Uterus (tissue), 3 donors: ENCODE measurements at regions not wholly inside any gene's neighbourhood (a gene's known extent, or its start where the extent isn't known, plus 50 kb on each side); places are given as distances from the start of the nearest gene placed in this dataset.

ENCODE experiments used
- DNase-seq, 2 donors: peaks; one replicate each; pipeline ENCODE4 v3.0.0-alpha.2; 2019 to 2020
- H3K27ac ChIP-seq, 2 donors: fragments of 200-600 bp; sonication (generic); 1 replicate in 1 of 2; 2 replicates in 1 of 2; pipeline ENCODE4 v1.5.1; 2016 to 2018
- H3K27me3 ChIP-seq, 2 donors: fragments of 200-600 bp; sonication (generic); one replicate each; pipeline ENCODE4 v1.5.1; 2018 to 2019; ENCODE audit warnings: control low read depth in 1 of 2
- H3K36me3 ChIP-seq, 2 donors: fragments of 200-600 bp; sonication (generic); one replicate each; pipeline ENCODE4 v1.5.1; 2019; ENCODE audit warnings: control low read depth in 1 of 2
- H3K4me1 ChIP-seq, 2 donors: fragments of 200-600 bp; sonication (generic); one replicate each; pipeline ENCODE4 v1.5.1; 2018 to 2019; ENCODE audit warnings: control low read depth in 1 of 2
- H3K4me3 ChIP-seq, 2 donors: fragments of 200-600 bp; sonication (generic); 1 replicate in 1 of 2; 2 replicates in 1 of 2; pipeline ENCODE4 v1.5.1; 2018 to 2019; ENCODE audit warnings: mild to moderate bottlenecking in 1 of 2
- H3K9me3 ChIP-seq, 2 donors: fragments of 200-600 bp; sonication (generic); one replicate each; pipeline ENCODE4 v1.5.1; 2019; ENCODE audit warnings: control low read depth in 1 of 2
- CTCF ChIP-seq, 4 experiments: fragments of 200-600 bp in 2 of 4; fragments of 450-650 bp in 2 of 4; sonication (generic) in 2 of 4; IDR thresholded peaks; one replicate each; pipeline ENCODE4 v1.5.1; 2016 to 2019; ENCODE audit warnings: antibody characterized with exemption in 4 of 4, mild to moderate bottlenecking in 2 of 4, moderate library complexity in 1 of 4
- POLR2A ChIP-seq, 2 donors: fragments of 450-650 bp; IDR thresholded peaks; one replicate each; pipeline ENCODE4 v1.6.1; 2016; ENCODE audit warnings: antibody characterized with exemption in 2 of 2, mild to moderate bottlenecking in 1 of 2, moderate library complexity in 1 of 2
- intact Hi-C: fragments of 100-400 bp; cut with DNase I; formaldehyde crosslinking; loops from one replicate; pipeline ENCODE4 v1.15.1; 2023; ENCODE audit warnings: low total_unique reads
- donor health status: DM: yes; HTN: yes; CAD: no.

GRCh38 chrX:68895341-68895755 is 66.5 kb downstream of the EFNB1 start:
- Histone ChIP-seq H3K4me3 (peak overlapping the region in 1 of 2 donors; percentile 14), H3K9me3 (no peaks in the 10 kb centered on the region), H3K4me1 (no peaks in the 10 kb centered on the region), H3K27me3 (no peaks in the 10 kb centered on the region), H3K36me3 (no peaks in the 10 kb centered on the region), H3K27ac (peak overlapping the region; percentile 80 to 81)
- intact Hi-C loops: no loop called here
- TF ChIP-seq POLR2A (IDR thresholded peaks at IDR 0.05) (no peak), CTCF (IDR thresholded peaks at IDR 0.05) (no peak)
- peak in 1 of 2 donors; percentile 70 for DNase-seq

GRCh38 chrX:68894513-68895340 is 65.9 kb downstream of the EFNB1 start:
- TF ChIP-seq CTCF (IDR thresholded peaks at IDR 0.05) (no peak), POLR2A (IDR thresholded peaks at IDR 0.05) (no peak)
- Histone ChIP-seq H3K4me1 (no peaks in the 10 kb centered on the region), H3K4me3 (peak overlapping the region in 1 of 2 donors; percentile 14), H3K27me3 (no peaks in the 10 kb centered on the region), H3K36me3 (no peaks in the 10 kb centered on the region), H3K9me3 (no peaks in the 10 kb centered on the region), H3K27ac (peak overlapping the region; percentile 80 to 81)
- DNase-seq: peak; percentile 46 to 69
- intact Hi-C loops: no loop called here

- TF ChIP-seq POLR2A (IDR thresholded peaks at IDR 0.05) (no peak), CTCF (IDR thresholded peaks at IDR 0.05) (no peak)
- peak overlapping the region in 1 of 2 donors; percentile 14 for H3K4me3 ChIP-seq
- H3K36me3 ChIP-seq: no peaks in the 10 kb centered on the region
- intact Hi-C loops: no loop called here
- no peaks in the 10 kb centered on the region for H3K4me1 ChIP-seq
- DNase-seq: peak in 1 of 2 donors; percentile 20
- H3K9me3 ChIP-seq: no peaks in the 10 kb centered on the region
- peak overlapping the region; percentile 80 to 81 for H3K27ac ChIP-seq
- no peaks in the 10 kb centered on the region for H3K27me3 ChIP-seq
Measured at GRCh38 chrX:68894142-68894512, 65.3 kb downstream of the EFNB1 start.

- H3K4me1 ChIP-seq: no peaks in the 10 kb centered on the region
- TF ChIP-seq POLR2A (IDR thresholded peaks at IDR 0.05) (no peak), CTCF (IDR thresholded peaks at IDR 0.05) (no peak)
- DNase-seq: no peak
- no peak overlapping the region for H3K4me3 ChIP-seq
- no peaks in the 10 kb centered on the region for H3K9me3 ChIP-seq
- no peaks in the 10 kb centered on the region for H3K36me3 ChIP-seq
- no peaks in the 10 kb centered on the region for H3K27me3 ChIP-seq
- no peak overlapping the region for H3K27ac ChIP-seq
- intact Hi-C loops: no loop called here
Measured at GRCh38 chrX:68892651-68893050, 63.8 kb downstream of the EFNB1 start.

- intact Hi-C loops: no loop called here
- H3K9me3 ChIP-seq: no peaks in the 10 kb centered on the region
- H3K36me3 ChIP-seq: no peaks in the 10 kb centered on the region
- H3K27ac ChIP-seq: no peak overlapping the region
- no peak for DNase-seq
- no peak for TF ChIP-seq CTCF (IDR thresholded peaks at IDR 0.05)
- no peak for TF ChIP-seq POLR2A (IDR thresholded peaks at IDR 0.05)
- H3K27me3 ChIP-seq: no peaks in the 10 kb centered on the region
- H3K4me3 ChIP-seq: no peak overlapping the region
- H3K4me1 ChIP-seq: no peaks in the 10 kb centered on the region
Measured at GRCh38 chrX:68892134-68892533, 63.3 kb downstream of the EFNB1 start.
